H9 (cell line): ENCODE measurements at regions not wholly inside any gene's neighbourhood (a gene's known extent, or its start where the extent isn't known, plus 50 kb on each side); places are given as distances from the start of the nearest gene placed in this dataset.

ENCODE experiments used
- DNase-seq: peaks from one replicate; pipeline ENCODE4 v3.0.0-alpha.2; 2017
- H2AFZ ChIP-seq: one replicate; pipeline ENCODE4 v1.6.1; 2013; ENCODE audit warnings: mild to moderate bottlenecking, low read length, control low read depth, moderate library complexity
- H2AK5ac ChIP-seq: 2 replicates; pipeline ENCODE4 v1.6.1; 2013; ENCODE audit warnings: low read length, control low read depth, mixed read lengths; ENCODE audit not compliant: insufficient read length
- H2BK120ac ChIP-seq: one replicate; pipeline ENCODE4 v1.6.1; 2013; ENCODE audit warnings: low read depth, mild to moderate bottlenecking, low read length, control low read depth, inconsistent platforms; ENCODE audit not compliant: poor library complexity, severe bottlenecking
- H2BK12ac ChIP-seq: 2 replicates; pipeline ENCODE4 v1.6.1; 2013; ENCODE audit warnings: low read length, control low read depth, mixed read lengths, low read depth; ENCODE audit not compliant: insufficient read length
- H2BK15ac ChIP-seq: 2 replicates; pipeline ENCODE4 v1.6.1; 2013; ENCODE audit warnings: low read depth, low read length, control low read depth
- H2BK20ac ChIP-seq: one replicate; pipeline ENCODE4 v1.6.1; 2013; ENCODE audit warnings: low read depth, mild to moderate bottlenecking, low read length, control low read depth, inconsistent platforms; ENCODE audit not compliant: poor library complexity, severe bottlenecking
- H2BK5ac ChIP-seq: 2 replicates; pipeline ENCODE4 v1.6.1; 2013; ENCODE audit warnings: low read length, control low read depth, mixed read lengths; ENCODE audit not compliant: insufficient read length
- H3K14ac ChIP-seq: 2 replicates; pipeline ENCODE4 v1.6.1; 2013; ENCODE audit warnings: low read length, control low read depth; ENCODE audit not compliant: insufficient read depth
- H3K18ac ChIP-seq: 2 replicates; pipeline ENCODE4 v1.6.1; 2013; ENCODE audit warnings: low read depth, mild to moderate bottlenecking, mixed read lengths, low read length, control low read depth; ENCODE audit not compliant: insufficient read length
- H3K23ac ChIP-seq: 2 replicates; pipeline ENCODE4 v1.6.1; 2013; ENCODE audit warnings: low read length, control low read depth, mixed read lengths, low read depth; ENCODE audit not compliant: insufficient read length
- H3K23me2 ChIP-seq: 2 replicates; pipeline ENCODE4 v1.6.1; 2013; ENCODE audit warnings: low read depth, mild to moderate bottlenecking, mixed read lengths, low read length, control low read depth; ENCODE audit not compliant: insufficient read length, poor library complexity, severe bottlenecking
- H3K27ac ChIP-seq: 2 replicates; pipeline ENCODE4 v1.5.1; 2013; ENCODE audit warnings: low read length, control low read depth, mixed read lengths, low read depth; ENCODE audit not compliant: insufficient read length
- H3K27me3 ChIP-seq: 2 replicates; pipeline ENCODE4 v1.6.1; 2013; ENCODE audit warnings: low read length, control low read depth, inconsistent platforms; ENCODE audit not compliant: insufficient read depth
- H3K4ac ChIP-seq: 2 replicates; pipeline ENCODE4 v1.6.1; 2013; ENCODE audit warnings: low read depth, mild to moderate bottlenecking, control low read depth, inconsistent platforms, low read length, moderate library complexity
- H3K4me1 ChIP-seq: 2 replicates; pipeline ENCODE4 v1.6.1; 2013; ENCODE audit warnings: low read length, control low read depth, inconsistent platforms; ENCODE audit not compliant: insufficient read depth
- H3K4me2 ChIP-seq: 2 replicates; pipeline ENCODE4 v1.6.1; 2013; ENCODE audit warnings: low read length, control low read depth, mixed read lengths; ENCODE audit not compliant: insufficient read length, insufficient read depth
- H3K56ac ChIP-seq: 2 replicates; pipeline ENCODE4 v1.6.1; 2013; ENCODE audit warnings: low read depth, mild to moderate bottlenecking, mixed read lengths, low read length, control low read depth; ENCODE audit not compliant: insufficient read length
- H3K79me1 ChIP-seq: 2 replicates; pipeline ENCODE4 v1.6.1; 2013; ENCODE audit warnings: low read depth, mild to moderate bottlenecking, moderate library complexity, low read length, control low read depth, inconsistent platforms; ENCODE audit not compliant: insufficient read depth, poor library complexity, severe bottlenecking
- H3K79me2 ChIP-seq: 2 replicates; pipeline ENCODE4 v1.6.1; 2013; ENCODE audit warnings: low read length, control low read depth, inconsistent platforms; ENCODE audit not compliant: insufficient read depth
- H3K9ac ChIP-seq: 2 replicates; pipeline ENCODE4 v1.6.1; 2013; ENCODE audit warnings: low read length, control low read depth, mixed read lengths; ENCODE audit not compliant: insufficient read length; ENCODE audit errors: extremely low read depth
- H3K9me3 ChIP-seq: one replicate; pipeline ENCODE4 v1.6.1; 2013; ENCODE audit warnings: low read depth, low read length, inconsistent platforms; ENCODE audit not compliant: control insufficient read depth
- H3T11ph ChIP-seq: one replicate; pipeline ENCODE4 v1.6.1; 2013; ENCODE audit warnings: mild to moderate bottlenecking, low read length, control low read depth, inconsistent platforms
- H4K20me1 ChIP-seq: one replicate; pipeline ENCODE4 v1.6.1; 2013; ENCODE audit not compliant: control insufficient read depth, insufficient read length, insufficient read depth
- H4K5ac ChIP-seq: 2 replicates; pipeline ENCODE4 v1.6.1; 2013; ENCODE audit warnings: low read depth, mild to moderate bottlenecking, mixed read lengths, low read length, control low read depth; ENCODE audit not compliant: insufficient read length
- H4K8ac ChIP-seq: replicated peaks from 2 replicates; pipeline ENCODE4 v1.6.1; 2013; ENCODE audit warnings: low read length, control low read depth, mixed read lengths, low read depth; ENCODE audit not compliant: insufficient read length
- H4K91ac ChIP-seq: 2 replicates; pipeline ENCODE4 v1.6.1; 2013; ENCODE audit warnings: low read depth, mild to moderate bottlenecking, moderate library complexity, mixed read lengths, low read length, control low read depth; ENCODE audit not compliant: insufficient read length
- H3K27ac Mint-ChIP-seq, 3 experiments: 2 replicates in 2 of 3; 3 replicates in 1 of 3; pipeline ENCODE4 v1.8.0; 2020 to 2021; ENCODE audit warnings: mixed read lengths in 3 of 3, mild to moderate bottlenecking in 1 of 3, moderate library complexity in 1 of 3
- H3K27me3 Mint-ChIP-seq: 2 replicates; pipeline ENCODE4 v1.8.0; 2021; ENCODE audit warnings: low read depth, mild to moderate bottlenecking, moderate library complexity, mixed read lengths
- H3K36me3 Mint-ChIP-seq, 3 experiments: 2 replicates in 2 of 3; 3 replicates in 1 of 3; pipeline ENCODE4 v1.8.0; 2020 to 2021; ENCODE audit warnings: low read depth in 3 of 3, mixed read lengths in 3 of 3; ENCODE audit not compliant: insufficient read depth in 1 of 3
- H3K4me1 Mint-ChIP-seq, 2 experiments: 2 replicates each; pipeline ENCODE4 v1.8.0; 2020; ENCODE audit warnings: mixed read lengths in 2 of 2
- H3K4me3 Mint-ChIP-seq, 2 experiments: 2 replicates in 1 of 2; 3 replicates in 1 of 2; pipeline ENCODE4 v1.8.0; 2020 to 2021; ENCODE audit warnings: mild to moderate bottlenecking in 2 of 2, mixed read lengths in 2 of 2, moderate library complexity in 1 of 2
- H3K9me3 Mint-ChIP-seq, 2 experiments: 2 replicates in 1 of 2; 3 replicates in 1 of 2; pipeline ENCODE4 v1.8.0; 2020; ENCODE audit warnings: mild to moderate bottlenecking in 2 of 2, mixed read lengths in 2 of 2, moderate library complexity in 1 of 2
- WGBS: extraction: QIAGEN DNeasy Blood & Tissue Kit; methylation state at CpG from one replicate; pipeline ENCODE4 v1.1.7; 2013; ENCODE audit warnings: missing lambda C conversion rate, low lambda C conversion rate, mixed read lengths; ENCODE audit not compliant: insufficient read length; ENCODE audit errors: extremely low coverage; 5-methylcytosine and 5-hydroxymethylcytosine counted together
- TF ChIP-seq, protein P1 (sequence below): fragments of 200-600 bp; sonication (generic); conservative IDR thresholded peaks from 3 replicates; pipeline ENCODE4 v1.8.0; 2021; ENCODE audit warnings: antibody characterized with exemption, mild to moderate bottlenecking

DNA sequence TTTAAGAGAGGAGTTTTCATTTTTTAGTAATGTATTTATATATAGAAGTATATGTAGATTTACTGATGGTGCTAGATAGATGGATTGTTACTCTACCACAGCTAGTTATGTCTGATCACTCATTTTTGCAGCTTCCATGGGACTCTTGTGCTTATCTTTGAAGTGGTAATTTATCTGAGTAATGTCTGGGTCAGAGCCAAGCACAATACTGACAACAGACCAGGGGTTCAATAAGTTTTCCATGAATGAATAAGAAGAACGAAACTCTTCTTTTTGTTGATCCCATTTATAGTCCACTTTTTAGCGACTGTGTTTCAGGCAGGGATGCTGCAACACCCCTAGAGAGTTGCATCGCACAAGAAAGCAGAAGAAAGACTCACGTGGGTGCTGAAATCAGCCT lies 935.2 kb downstream of the PLA2G4A start:
- H3K14ac ChIP-seq = no peak overlapping the region
- no peak overlapping the region; a peak in 1 of 7 replicates for H3K27ac Mint-ChIP-seq
- H3K4me1 Mint-ChIP-seq = peaks cover 2 to 13% of the 10 kb centered on the region in 2 experiments; a peak in 3 of 4 replicates
- H3K27me3 ChIP-seq = no peaks in the 10 kb centered on the region
- peaks cover 10% of the 10 kb centered on the region in 3 experiments; a peak in 6 of 7 replicates for H3K36me3 Mint-ChIP-seq
- H2BK12ac ChIP-seq = no peak overlapping the region
- TF ChIP-seq, protein P1, sequence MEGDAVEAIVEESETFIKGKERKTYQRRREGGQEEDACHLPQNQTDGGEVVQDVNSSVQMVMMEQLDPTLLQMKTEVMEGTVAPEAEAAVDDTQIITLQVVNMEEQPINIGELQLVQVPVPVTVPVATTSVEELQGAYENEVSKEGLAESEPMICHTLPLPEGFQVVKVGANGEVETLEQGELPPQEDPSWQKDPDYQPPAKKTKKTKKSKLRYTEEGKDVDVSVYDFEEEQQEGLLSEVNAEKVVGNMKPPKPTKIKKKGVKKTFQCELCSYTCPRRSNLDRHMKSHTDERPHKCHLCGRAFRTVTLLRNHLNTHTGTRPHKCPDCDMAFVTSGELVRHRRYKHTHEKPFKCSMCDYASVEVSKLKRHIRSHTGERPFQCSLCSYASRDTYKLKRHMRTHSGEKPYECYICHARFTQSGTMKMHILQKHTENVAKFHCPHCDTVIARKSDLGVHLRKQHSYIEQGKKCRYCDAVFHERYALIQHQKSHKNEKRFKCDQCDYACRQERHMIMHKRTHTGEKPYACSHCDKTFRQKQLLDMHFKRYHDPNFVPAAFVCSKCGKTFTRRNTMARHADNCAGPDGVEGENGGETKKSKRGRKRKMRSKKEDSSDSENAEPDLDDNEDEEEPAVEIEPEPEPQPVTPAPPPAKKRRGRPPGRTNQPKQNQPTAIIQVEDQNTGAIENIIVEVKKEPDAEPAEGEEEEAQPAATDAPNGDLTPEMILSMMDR = no peak
- H3K23me2 ChIP-seq = no peaks in the 10 kb centered on the region
- no peak for DNase-seq
- H4K5ac ChIP-seq = no peak overlapping the region
- H2BK20ac ChIP-seq = no peak overlapping the region
- no peak overlapping the region for H3T11ph ChIP-seq
- H4K91ac ChIP-seq = no peak overlapping the region
- H3K56ac ChIP-seq = no peak overlapping the region
- H3K9me3 ChIP-seq = no peaks in the 10 kb centered on the region
- H3K23ac ChIP-seq = no peak overlapping the region
- H3K79me1 ChIP-seq = no peaks in the 10 kb centered on the region
- H2AFZ ChIP-seq = no peak overlapping the region
- no peak overlapping the region for H3K18ac ChIP-seq
- peaks cover 6 to 10% of the 10 kb centered on the region in 2 experiments for H3K9me3 Mint-ChIP-seq
- H3K4me3 Mint-ChIP-seq = no peak overlapping the region
- no peaks in the 10 kb centered on the region for H3K79me2 ChIP-seq
- no peak overlapping the region for H4K8ac ChIP-seq
- H3K4me1 ChIP-seq = no peaks in the 10 kb centered on the region; the same call in 1 of the 2 replicates
- WGBS = no CpG with 5 or more reads among the region's 4 CpGs
- no peak overlapping the region for H3K4me2 ChIP-seq
- no peak overlapping the region for H3K27ac ChIP-seq
- H2BK15ac ChIP-seq = no peak overlapping the region
- H2BK5ac ChIP-seq = no peak overlapping the region
- H4K20me1 ChIP-seq = no peaks in the 10 kb centered on the region
- H3K4ac ChIP-seq = no peak overlapping the region
- H3K27me3 Mint-ChIP-seq = peaks cover 2% of the 10 kb centered on the region; the same call in 1 of the 2 replicates
- H3K9ac ChIP-seq = no peak overlapping the region
- no peak overlapping the region for H2BK120ac ChIP-seq
- no peak overlapping the region for H2AK5ac ChIP-seq
